Fibroblast of peridontal ligament (primary cell): ENCODE measurements at regions not wholly inside any gene's neighbourhood (a gene's known extent, or its start where the extent isn't known, plus 50 kb on each side); places are given as distances from the start of the nearest gene placed in this dataset.

ENCODE experiments used
- DNase-seq: peaks from one replicate; pipeline ENCODE4 v3.0.0-alpha.2; 2010; ENCODE audit errors: extremely low read depth

DNA sequence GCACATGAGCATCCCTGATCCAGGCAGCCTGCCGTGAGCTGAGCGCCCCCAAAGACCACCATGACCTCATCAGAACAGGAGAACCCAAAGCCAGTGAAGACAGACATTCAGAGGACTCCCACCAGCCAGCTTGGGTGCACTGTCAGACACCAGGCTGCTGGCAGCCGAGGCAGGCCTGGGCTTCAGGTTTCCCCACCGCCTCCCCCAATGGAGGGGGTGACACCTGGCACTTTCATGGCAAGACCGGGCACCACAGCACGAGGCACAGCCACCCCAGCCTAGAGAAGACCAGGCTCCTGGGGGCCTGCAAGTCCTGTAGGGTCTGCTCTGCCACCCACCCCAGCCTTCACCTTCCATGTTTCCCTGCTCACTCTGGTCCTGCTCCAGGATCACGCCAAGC is 140.5 kb downstream of the C16orf95 start:
- DNase-seq: no peak

DNA sequence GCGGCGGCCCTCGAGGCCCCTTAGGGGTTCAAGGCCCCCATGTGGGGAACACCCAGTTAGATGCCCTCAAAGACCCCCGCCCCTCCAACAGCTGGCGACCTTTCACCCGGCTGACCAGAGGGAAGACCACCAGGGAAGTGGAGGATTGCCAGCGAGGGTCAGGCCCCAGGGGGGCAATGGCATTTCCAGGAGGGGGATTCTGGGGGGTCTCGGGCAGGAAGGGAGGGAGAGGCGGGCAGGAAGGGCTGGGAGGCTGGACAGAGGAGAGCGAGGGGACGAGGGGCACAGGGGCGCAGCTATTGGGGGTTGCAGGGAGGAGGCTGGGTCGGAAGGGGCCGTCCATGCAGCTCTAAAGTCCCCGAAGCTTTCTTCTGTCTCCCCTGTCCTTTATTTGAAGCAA is 139.5 kb downstream of the C16orf95 start:
- no peak for DNase-seq

DNA sequence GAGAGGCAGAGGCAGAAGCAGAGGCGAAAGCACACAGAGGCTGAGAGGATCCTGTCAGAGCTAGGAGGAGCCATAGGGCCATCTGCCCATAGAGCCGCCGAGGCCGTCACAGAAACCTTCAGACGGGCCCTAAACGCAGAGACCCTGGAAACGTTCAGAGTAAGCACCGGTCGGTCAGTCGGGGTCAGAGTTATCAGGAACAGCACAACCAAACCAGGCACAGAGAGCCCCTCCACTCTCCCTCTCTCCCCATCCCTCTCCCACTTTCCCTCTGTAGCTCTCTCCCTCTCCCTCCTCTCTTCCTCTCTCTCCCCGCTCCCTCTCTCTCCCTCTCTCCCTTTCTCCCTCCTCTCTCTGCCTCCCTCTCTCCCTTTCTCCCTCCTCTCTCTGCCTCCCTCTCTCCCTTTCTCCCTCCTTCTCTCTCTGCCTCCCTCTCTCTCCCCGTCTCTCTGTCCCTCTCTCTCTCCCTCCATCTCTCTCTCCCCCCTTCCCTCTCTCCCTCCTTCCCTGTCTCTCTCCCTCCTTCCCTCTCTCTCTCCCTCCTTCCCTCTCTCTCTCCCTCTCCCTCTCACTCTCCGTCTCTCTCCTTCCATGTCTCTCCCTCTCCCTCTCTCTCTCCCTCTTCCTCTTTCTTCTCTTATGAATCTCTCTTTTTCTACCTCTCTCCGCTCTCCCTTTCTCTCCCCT is 138.9 kb downstream of the C16orf95 start:
- peak; percentile 27 for DNase-seq

DNA sequence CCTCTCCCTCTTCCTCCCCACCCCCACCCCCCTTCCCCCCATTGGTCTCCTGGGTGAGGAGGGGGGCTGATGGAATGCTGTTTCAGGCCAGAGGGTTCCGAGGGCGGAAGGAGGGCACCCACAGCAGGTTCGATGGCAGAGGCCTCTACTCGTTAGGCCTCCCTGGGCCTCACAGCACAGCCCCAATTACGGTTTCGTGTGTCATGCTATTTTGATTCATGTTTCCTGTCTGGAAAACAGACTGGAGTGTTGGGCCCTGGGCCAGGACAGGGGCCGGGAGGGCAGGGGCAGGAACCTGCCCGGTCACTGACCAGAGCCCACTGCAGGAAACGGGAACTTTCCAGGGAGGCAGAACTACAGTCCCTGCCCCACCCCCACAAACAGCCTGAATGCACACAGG is 138.2 kb downstream of the C16orf95 start:
- peak; percentile 51 for DNase-seq

DNA sequence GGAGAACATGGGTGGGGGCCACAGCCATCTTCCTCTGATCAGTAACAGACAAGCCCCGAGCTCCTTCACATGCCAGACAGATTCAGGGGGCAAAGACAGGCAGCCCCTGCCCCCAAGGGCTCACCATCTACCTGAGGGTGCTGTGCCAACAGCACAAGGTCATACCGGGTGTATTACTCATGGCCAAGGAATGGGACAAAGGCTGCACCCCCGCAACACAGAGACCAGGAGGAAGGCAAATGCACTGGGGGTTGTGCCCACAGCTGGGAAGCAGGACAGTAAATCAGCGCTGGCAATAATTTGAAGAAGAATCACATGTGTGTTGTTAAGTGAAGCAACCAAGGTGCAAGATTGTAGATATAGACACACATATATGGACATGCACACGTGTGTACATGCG is 137.1 kb downstream of the C16orf95 start:
- DNase-seq: no peak

- DNase-seq: peak; percentile 21
Observed at GRCh38 chr16:87182759-87183158, 134.4 kb downstream of the C16orf95 start.

DNA sequence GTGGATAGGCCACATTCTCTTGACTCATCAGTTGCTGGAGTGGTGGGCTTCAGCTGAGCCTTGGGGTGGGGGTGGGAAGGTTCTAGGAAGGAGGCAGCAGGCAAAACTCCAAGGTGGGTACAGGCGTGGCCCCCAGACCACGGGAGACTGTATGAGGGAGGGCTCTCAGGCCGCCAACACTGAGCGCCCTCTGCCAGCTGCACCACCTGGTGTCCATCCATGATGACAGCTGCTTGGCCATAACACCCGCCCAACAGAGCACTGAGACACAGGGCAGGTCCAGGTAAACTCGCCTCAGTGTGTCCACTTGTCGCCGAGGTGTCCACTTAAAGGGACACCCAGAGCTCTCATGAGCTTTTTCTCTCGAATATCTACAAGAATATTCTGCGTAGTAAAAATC is 133.5 kb downstream of the C16orf95 start:
- no peak for DNase-seq

- no peak for DNase-seq
Observed at GRCh38 chr16:87185308-87185707, 131.9 kb downstream of the C16orf95 start.

DNA sequence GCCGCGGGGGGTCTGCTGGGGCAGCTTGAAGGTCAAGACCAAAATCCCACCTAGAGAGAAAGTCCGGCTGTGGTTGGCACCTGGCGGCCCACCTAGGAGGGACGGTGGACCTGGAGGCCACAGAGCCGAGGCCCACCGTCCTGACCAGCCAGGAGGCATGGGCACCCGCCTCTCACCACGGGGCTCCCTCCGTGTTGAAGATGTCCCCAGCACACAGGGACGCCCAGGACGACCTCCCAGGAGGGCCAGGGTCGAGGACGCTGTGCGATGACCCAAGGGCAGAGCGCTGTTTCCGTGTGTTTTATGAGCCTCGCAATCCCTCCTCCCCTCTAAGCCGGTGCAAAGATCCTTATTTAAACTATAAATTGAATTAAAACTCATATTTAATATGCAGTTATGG is 131.2 kb downstream of the C16orf95 start:
- no peak for DNase-seq

GRCh38 chr16:87186446-87186845 is 130.7 kb downstream of the C16orf95 start:
- DNase-seq: no peak

GRCh38 chr16:87186876-87187533 is 130.2 kb downstream of the C16orf95 start:
- no peak for DNase-seq

DNA sequence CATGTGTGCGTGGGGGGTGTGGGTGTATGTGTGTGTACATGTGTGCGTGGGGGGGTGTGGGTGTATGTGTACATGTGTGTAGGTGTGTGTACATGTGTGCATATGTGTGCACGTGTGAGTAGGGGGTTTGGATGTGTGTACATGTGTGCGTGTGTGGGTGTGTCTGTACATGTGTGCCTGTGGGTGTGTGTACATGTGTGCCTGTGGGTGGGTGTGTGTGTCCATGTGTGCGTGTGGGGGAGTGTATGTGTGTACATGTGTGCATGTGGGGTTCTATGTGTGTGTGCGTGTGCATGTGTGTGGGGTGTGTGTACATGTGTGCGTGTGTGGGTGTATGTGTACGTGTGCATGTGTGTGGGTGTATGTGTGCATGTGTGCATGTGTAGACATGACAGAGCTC is 129.1 kb downstream of the C16orf95 start:
- DNase-seq: no peak

DNA sequence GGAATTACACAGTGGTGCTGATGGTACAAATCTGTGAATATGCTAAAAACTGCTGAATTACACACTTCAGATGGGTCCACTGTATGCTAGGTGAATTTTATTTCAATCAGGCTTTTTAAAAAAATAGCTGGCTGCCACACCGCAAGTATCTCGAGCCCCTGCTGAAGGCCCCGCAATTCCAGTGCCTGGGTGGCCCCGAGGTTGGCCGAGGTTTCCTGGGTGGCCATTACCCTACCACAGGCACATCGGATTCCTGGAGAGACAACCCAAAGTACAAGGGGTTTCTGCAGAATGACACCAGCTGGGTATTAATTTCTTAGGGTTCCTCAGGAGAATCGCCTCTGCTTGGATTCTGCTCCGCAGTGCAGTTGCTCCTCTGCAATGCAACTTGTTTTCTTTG is 127.8 kb downstream of the C16orf95 start:
- DNase-seq: no peak

- peak; percentile 28 for DNase-seq
Observed at GRCh38 chr16:87190288-87191230, 126.6 kb downstream of the C16orf95 start.

- DNase-seq: no peak
Observed at GRCh38 chr16:87192452-87193073, 124.6 kb downstream of the C16orf95 start.

GRCh38 chr16:87194172-87194571 is 123.0 kb downstream of the C16orf95 start:
- no peak for DNase-seq

GRCh38 chr16:87195161-87195560 is 122.0 kb downstream of the C16orf95 start:
- DNase-seq: no peak

DNA sequence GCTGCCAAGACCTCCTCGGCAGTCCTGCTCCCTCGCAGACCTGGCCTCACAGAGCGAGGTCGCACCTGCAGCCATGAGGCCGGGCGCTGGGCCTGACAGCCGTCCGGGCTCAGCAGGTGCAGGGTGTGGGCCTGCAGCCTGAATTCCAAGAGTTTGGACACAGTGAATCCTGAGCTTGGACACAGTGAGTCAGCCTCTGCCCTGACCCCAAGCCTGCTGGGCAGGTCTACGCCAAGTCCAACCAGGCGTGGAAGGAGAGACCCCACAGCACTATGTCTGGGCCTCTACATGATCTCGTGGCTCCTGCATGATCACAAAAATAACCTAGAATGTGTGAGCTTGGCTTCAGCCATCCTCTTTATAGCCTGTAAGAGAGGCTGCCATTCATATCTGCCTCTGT is 121.0 kb downstream of the C16orf95 start:
- no peak for DNase-seq

DNA sequence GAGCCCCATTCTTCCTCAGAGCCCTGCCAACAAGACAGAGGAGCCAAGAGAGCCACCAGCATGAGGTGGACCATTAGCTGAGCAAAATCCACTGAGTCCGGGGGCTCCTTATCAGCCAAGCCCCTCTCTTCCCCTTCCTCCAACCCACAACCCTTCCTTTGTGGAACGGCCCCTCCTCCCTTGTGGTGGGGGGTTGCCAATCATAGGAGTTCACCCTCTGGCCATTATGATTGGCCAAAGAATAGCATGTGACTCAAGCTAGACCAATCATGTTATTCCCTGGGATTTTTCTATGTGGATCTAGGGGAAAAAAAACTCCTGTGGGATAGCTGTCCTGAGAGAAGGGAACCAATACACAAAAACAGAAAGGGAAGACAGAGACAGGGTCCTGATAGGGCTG is 120.5 kb downstream of the C16orf95 start:
- DNase-seq: no peak

- DNase-seq: no peak
Observed at GRCh38 chr16:87198328-87198832, 118.8 kb downstream of the C16orf95 start.

DNA sequence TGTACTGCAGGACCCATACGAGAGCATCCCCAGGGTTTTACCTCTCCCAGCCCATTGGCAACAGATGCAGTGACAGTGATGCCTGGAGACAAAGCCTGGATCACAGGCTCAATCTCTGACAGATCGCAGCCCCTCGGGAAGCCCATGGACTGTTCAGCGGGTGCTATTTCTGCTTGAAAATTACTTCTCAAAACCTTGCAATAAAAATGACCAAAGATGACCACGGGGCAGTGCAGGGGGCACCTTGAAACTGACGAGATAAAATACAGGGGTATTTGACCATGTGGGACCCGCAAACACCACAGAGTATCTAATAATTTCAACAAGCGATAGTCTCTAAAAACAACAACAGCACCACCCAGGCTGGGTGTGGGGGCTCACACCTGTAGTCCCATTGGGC is 118.3 kb downstream of the C16orf95 start:
- no peak for DNase-seq

DNA sequence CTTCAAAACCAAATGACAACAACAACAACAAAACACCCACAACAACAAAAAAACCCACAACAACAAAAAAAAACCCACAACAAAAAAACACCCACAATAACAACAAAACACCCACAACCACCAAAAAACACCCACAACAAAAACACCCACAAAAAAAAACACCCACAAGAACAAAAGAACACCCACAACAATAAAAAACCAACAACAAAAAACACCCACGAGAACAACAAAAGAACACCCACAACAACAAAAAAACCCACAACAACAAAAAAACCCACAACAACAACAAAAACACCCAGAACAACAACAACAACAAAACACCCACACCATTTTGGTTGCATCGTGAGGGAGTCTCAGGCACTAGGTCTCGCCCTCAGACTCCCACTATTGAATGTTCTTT is 117.8 kb downstream of the C16orf95 start:
- DNase-seq: no peak
